ENCODE measurements at regions not wholly inside any gene's neighbourhood (a gene's known extent, or its start where the extent isn't known, plus 50 kb on each side); places are given as distances from the start of the nearest gene placed in this dataset.

- no peak overlapping the region for H3K4me3 ChIP-seq
- no peaks in the 10 kb centered on the region for H3K9me3 ChIP-seq
- H3K36me3 ChIP-seq = no peaks in the 10 kb centered on the region
- DNase-seq = no peak
- no peaks in the 10 kb centered on the region for H3K27me3 ChIP-seq
These were observed 180.8 kb downstream of the ACTL7B start for GRCh38 chr9:108674766-108675530.

DNA sequence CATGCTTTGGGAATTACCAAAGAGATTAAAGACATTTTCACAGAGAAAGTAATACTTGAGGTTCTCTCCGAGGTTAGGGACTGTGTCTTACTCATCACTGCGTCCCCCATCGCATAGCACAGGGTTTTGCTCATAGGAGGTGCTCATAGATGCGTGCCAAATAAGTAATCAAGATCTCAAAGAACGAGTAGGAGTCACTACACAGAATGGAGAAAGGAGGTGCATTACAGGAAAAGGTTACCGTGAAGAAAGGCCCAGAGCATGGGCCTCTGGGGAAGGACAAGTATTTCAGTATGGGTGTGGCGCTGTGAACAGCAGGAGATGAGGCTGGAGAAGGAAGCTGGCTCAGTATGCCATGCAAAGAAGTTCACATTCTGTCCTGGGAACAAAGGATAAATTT, 182.4 kb downstream of the ACTL7B start:
- DNase-seq = no peak
- no peaks in the 10 kb centered on the region for H3K9me3 ChIP-seq
- no peaks in the 10 kb centered on the region for H3K27me3 ChIP-seq
- H3K4me3 ChIP-seq = no peak overlapping the region
- H3K36me3 ChIP-seq = no peaks in the 10 kb centered on the region

DNA sequence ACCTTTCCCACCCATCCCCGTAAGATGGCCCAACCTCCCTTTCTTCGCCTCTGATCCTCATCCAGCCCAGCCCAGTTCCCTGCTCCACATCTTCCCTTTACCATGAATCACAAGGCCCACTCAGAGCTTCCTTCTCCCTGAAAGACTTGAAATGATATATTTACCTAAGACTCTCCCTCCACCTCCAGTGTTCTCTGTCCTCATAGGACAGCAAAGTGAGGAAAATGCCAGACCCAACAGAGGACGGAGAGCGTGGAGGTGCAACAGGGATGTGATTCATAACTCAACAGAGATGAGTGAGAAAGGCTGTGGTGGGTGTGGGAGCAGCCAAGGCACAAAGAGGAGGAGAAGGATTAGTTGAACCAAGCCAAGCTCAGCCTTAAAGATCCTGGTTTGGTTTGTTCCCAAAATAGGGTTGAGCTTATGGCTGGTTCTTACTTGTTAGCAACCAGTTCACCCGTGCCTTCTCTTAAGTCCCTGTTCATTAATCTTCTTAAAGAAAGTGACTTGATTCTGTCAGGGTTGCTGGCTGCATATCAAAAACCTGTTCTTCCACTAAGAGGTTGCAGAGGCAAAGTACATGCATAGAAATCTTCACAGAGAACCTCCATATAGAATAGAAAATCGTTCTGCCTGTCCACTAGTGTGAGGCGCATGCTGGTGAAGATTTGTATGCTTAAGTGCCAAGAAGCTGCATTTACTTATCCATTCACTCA, 183.2 kb downstream of the ACTL7B start:
- Histone ChIP-seq H3K36me3 (no peaks in the 10 kb centered on the region), H3K27me3 (no peaks in the 10 kb centered on the region), H3K9me3 (no peaks in the 10 kb centered on the region), H3K4me3 (no peak overlapping the region)
- no peak for DNase-seq

- Histone ChIP-seq H3K36me3 (no peaks in the 10 kb centered on the region), H3K9me3 (no peaks in the 10 kb centered on the region), H3K27me3 (no peaks in the 10 kb centered on the region), H3K4me3 (no peak overlapping the region)
- no peak for DNase-seq
These were observed 184.0 kb downstream of the ACTL7B start for GRCh38 chr9:108671794-108672193.

- H3K9me3 ChIP-seq = no peaks in the 10 kb centered on the region
- H3K4me3 ChIP-seq = no peak overlapping the region
- no peaks in the 10 kb centered on the region for H3K36me3 ChIP-seq
- DNase-seq = no peak
- H3K27me3 ChIP-seq = no peaks in the 10 kb centered on the region
These were observed 184.6 kb downstream of the ACTL7B start for GRCh38 chr9:108671176-108671575.

- H3K36me3 ChIP-seq = no peaks in the 10 kb centered on the region
- no peaks in the 10 kb centered on the region for H3K27me3 ChIP-seq
- no peaks in the 10 kb centered on the region for H3K9me3 ChIP-seq
- no peak for DNase-seq
- no peak overlapping the region for H3K4me3 ChIP-seq
These were observed 186.8 kb downstream of the ACTL7B start for GRCh38 chr9:108668938-108669335.

- Histone ChIP-seq H3K27me3 (no peaks in the 10 kb centered on the region), H3K4me3 (no peak overlapping the region), H3K9me3 (no peaks in the 10 kb centered on the region), H3K36me3 (no peaks in the 10 kb centered on the region)
- no peak for DNase-seq
These were observed 187.4 kb downstream of the ACTL7B start for GRCh38 chr9:108668191-108668937.

GRCh38 chr9:108666240-108666784, 189.5 kb downstream of the ACTL7B start:
- Histone ChIP-seq H3K4me3 (no peak overlapping the region), H3K9me3 (no peaks in the 10 kb centered on the region), H3K36me3 (no peaks in the 10 kb centered on the region), H3K27me3 (no peaks in the 10 kb centered on the region)
- peak; percentile 36 for DNase-seq

GRCh38 chr9:108665521-108666239, 190.1 kb downstream of the ACTL7B start:
- Histone ChIP-seq H3K36me3 (no peaks in the 10 kb centered on the region), H3K9me3 (no peaks in the 10 kb centered on the region), H3K4me3 (no peak overlapping the region), H3K27me3 (no peaks in the 10 kb centered on the region)
- no peak for DNase-seq

DNA sequence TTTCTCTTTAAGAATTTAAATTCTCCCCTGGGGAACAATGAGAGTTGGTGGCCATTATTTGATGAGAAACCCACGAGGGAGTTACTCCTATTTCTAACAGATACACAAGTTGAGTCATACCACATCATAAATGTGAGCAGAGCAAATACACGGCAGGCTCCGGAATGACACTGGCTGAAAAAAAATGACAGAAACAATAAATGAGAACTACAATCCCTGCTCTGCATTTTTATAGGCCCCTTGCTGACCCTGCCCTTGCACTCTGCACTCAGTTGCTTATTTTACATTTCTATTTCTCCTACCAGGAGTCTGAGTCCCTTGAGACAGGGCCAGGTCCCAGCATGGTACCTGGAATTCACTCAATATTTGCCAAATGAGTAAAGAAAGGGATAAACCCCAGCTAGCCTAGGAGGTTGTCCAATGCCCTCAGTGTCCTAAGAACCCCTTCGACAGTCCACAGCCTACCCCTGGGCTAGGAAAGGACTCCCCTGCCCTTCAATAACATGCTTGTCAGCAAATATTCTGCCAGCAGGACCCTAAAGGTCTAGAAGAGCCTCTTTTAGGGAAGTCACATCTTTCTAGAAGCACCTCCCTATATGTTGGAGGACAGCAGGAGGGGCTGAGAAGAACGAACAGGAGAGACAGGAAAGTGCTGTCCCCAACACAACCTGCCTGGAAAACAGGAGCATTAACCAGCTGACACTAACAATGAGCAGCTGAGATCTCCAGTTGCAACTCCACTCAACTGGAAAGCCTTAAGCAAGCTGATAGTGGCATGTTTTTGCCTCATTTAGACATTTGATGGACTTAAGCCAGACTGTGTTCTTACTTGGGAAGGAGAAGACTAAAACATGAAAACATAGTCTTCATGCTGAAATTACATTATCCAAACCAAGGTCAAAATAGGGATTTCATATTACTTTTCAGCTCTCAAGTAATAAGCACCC, 191.2 kb downstream of the ACTL7B start:
- H3K4me3 ChIP-seq = no peak overlapping the region
- H3K36me3 ChIP-seq = no peaks in the 10 kb centered on the region
- peaks cover 8% of the 10 kb centered on the region; the same call in 1 of the 2 replicates for H3K9me3 ChIP-seq
- peak; percentile 82 for DNase-seq
- H3K27me3 ChIP-seq = no peaks in the 10 kb centered on the region

GRCh38 chr9:108663422-108663821, 192.4 kb downstream of the ACTL7B start:
- Histone ChIP-seq H3K4me3 (no peak overlapping the region), H3K27me3 (no peaks in the 10 kb centered on the region), H3K9me3 (peaks cover 16% of the 10 kb centered on the region; the same call in 1 of the 2 replicates), H3K36me3 (no peaks in the 10 kb centered on the region)
- DNase-seq = peak; percentile 17

GRCh38 chr9:108662956-108663355, 192.8 kb downstream of the ACTL7B start:
- H3K36me3 ChIP-seq = no peaks in the 10 kb centered on the region
- H3K4me3 ChIP-seq = no peak overlapping the region
- H3K27me3 ChIP-seq = no peaks in the 10 kb centered on the region
- DNase-seq = no peak
- peaks cover 16% of the 10 kb centered on the region; the same call in 1 of the 2 replicates for H3K9me3 ChIP-seq

GRCh38 chr9:108662091-108662875, 193.5 kb downstream of the ACTL7B start:
- peaks cover 16% of the 10 kb centered on the region; the same call in 1 of the 2 replicates for H3K9me3 ChIP-seq
- no peaks in the 10 kb centered on the region for H3K36me3 ChIP-seq
- no peak for DNase-seq
- H3K27me3 ChIP-seq = no peaks in the 10 kb centered on the region
- no peak overlapping the region for H3K4me3 ChIP-seq

- no peaks in the 10 kb centered on the region for H3K36me3 ChIP-seq
- H3K4me3 ChIP-seq = no peak overlapping the region
- no peaks in the 10 kb centered on the region for H3K27me3 ChIP-seq
- DNase-seq = no peak
- peaks cover 16% of the 10 kb centered on the region; the same call in 1 of the 2 replicates for H3K9me3 ChIP-seq
These were observed 199.2 kb downstream of the ACTL7B start for GRCh38 chr9:108656566-108656965.

DNA sequence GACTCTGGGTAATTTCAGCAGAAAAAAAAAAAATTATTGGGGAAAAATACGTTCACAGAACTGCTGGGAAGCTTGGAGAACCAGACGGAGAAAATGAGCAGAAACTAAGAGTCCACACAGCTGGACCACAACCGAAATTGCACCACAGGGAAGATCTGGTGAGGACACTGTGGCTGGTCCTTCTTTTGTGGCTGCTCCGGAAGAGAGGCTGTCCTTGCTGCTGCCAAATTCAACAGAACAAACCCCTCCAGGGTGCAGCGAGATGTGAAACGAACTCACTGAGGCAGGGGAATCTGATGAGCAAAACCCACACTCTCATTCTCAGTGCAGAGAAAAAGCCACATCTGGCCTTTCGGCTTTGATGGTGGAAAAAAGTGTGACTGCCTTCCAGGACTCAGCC, 200.0 kb downstream of the ACTL7B start:
- H3K36me3 ChIP-seq = no peaks in the 10 kb centered on the region
- no peak overlapping the region for H3K4me3 ChIP-seq
- H3K27me3 ChIP-seq = no peaks in the 10 kb centered on the region
- DNase-seq = no peak
- peaks cover 16% of the 10 kb centered on the region; the same call in 1 of the 2 replicates for H3K9me3 ChIP-seq
